HG02588 (cell line): ENCODE measurements at regions not wholly inside any gene's neighbourhood (a gene's known extent, or its start where the extent isn't known, plus 50 kb on each side); places are given as distances from the start of the nearest gene placed in this dataset.
"Not testable (repeated sequence)": the region's sequence is repeated elsewhere in the genome, so short reads cannot be mapped to it uniquely, and the experiment has no call there.

Experiments used
- ATAC-seq: cut with Tn5 transposase; IDR thresholded peaks from one replicate; pipeline ENCODE4 v1.9.1; 2021; ENCODE audit warnings: mild to moderate bottlenecking, moderate library complexity; ENCODE audit not compliant: unreplicated experiment

GRCh38 chr9:84501587-84501986 is 161.0 kb upstream of the SLC28A3 start:
- no peak for ATAC-seq

- ATAC-seq: no peak
Measured at GRCh38 chr9:84502066-84502465, 161.5 kb upstream of the SLC28A3 start.

GRCh38 chr9:84504360-84504759 is 163.8 kb upstream of the SLC28A3 start:
- ATAC-seq: no peak

GRCh38 chr9:84511651-84512050 is 157.9 kb upstream of the NTRK2 start:
- ATAC-seq: no peak

- no peak for ATAC-seq
Measured at GRCh38 chr9:84512493-84512892, 157.0 kb upstream of the NTRK2 start.

GRCh38 chr9:84513473-84513872 is 156.1 kb upstream of the NTRK2 start:
- ATAC-seq: no peak

GRCh38 chr9:84513979-84514378 is 155.6 kb upstream of the NTRK2 start:
- ATAC-seq: no peak

- ATAC-seq: no peak
Measured at GRCh38 chr9:84514421-84514820, 155.1 kb upstream of the NTRK2 start.

- no peak for ATAC-seq
Measured at GRCh38 chr9:84517026-84517425, 152.5 kb upstream of the NTRK2 start.

GRCh38 chr9:84519413-84519812 is 150.1 kb upstream of the NTRK2 start:
- no peak for ATAC-seq

GRCh38 chr9:84521208-84521607 is 148.3 kb upstream of the NTRK2 start:
- ATAC-seq: no peak

- ATAC-seq: not testable (repeated sequence)
Measured at GRCh38 chr9:84526211-84526610, 143.3 kb upstream of the NTRK2 start.

- ATAC-seq: not testable (repeated sequence)
Measured at GRCh38 chr9:84527060-84527720, 142.3 kb upstream of the NTRK2 start.

- ATAC-seq: not testable (repeated sequence)
Measured at GRCh38 chr9:84535973-84536372, 133.6 kb upstream of the NTRK2 start.

GRCh38 chr9:84538879-84539278 is 130.7 kb upstream of the NTRK2 start:
- ATAC-seq: no peak

- no peak for ATAC-seq
Measured at GRCh38 chr9:84542554-84542953, 127.0 kb upstream of the NTRK2 start.

- no peak for ATAC-seq
Measured at GRCh38 chr9:84554069-84554664, 115.4 kb upstream of the NTRK2 start.

GRCh38 chr9:84556556-84556955 is 113.0 kb upstream of the NTRK2 start:
- no peak for ATAC-seq

GRCh38 chr9:84557751-84558150 is 111.8 kb upstream of the NTRK2 start:
- ATAC-seq: no peak

GRCh38 chr9:84563691-84564090 is 105.8 kb upstream of the NTRK2 start:
- ATAC-seq: no peak

- ATAC-seq: no peak
Measured at GRCh38 chr9:84567805-84568204, 101.7 kb upstream of the NTRK2 start.

GRCh38 chr9:84570482-84571154 is 98.9 kb upstream of the NTRK2 start:
- no peak for ATAC-seq
